GM12892 (cell line): ENCODE measurements at regions not wholly inside any gene's neighbourhood (a gene's known extent, or its start where the extent isn't known, plus 50 kb on each side); places are given as distances from the start of the nearest gene placed in this dataset.

ENCODE experiments used
- DNase-seq: peaks from one replicate; pipeline ENCODE4 v3.0.0; 2011; ENCODE audit not compliant: insufficient read length
- FAIRE-seq: peaks from 2 replicates; lab custom pipeline; 2011; peaks lifted over from hg19 to GRCh38; lab: Jason Lieb, UNC
- POLR2A ChIP-seq: IDR thresholded peaks from 2 replicates; pipeline ENCODE4 v1.6.1; 2011; ENCODE audit warnings: low read depth, low read length, control low read depth
- POLR2AphosphoS5 ChIP-seq: IDR thresholded peaks from 2 replicates; pipeline ENCODE4 v1.6.1; 2011; ENCODE audit warnings: low read depth, low read length, control low read depth
- TAF1 ChIP-seq: IDR thresholded peaks from 2 replicates; pipeline ENCODE4 v1.6.1; 2011; ENCODE audit warnings: low read depth, mild to moderate bottlenecking, control low read depth, low read length, borderline replicate concordance

DNA sequence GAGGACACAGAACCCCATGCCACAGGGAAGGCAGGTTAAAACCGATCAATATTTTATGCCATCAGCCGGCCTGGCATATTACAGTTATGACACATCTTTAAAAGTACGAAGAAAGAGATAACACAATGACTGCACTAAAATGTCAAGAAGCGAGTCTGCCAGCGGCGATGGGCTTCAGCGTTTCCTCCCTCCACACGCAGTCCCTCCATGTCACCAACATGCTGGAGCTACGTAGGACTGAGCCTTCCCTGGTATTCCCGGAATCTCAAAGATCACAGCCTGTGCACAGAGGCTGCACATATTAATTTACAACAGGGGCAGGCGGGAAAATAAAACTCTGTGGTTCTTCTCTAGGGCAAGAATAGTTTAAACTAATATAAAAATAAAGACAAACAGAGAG, 257.7 kb downstream of the IRX1 start:
- FAIRE-seq (no peak), DNase-seq (no peak)
- no peak for TF ChIP-seq POLR2AphosphoS5
- TF ChIP-seq TAF1, result no peak
- TF ChIP-seq POLR2A, result no peak

DNA sequence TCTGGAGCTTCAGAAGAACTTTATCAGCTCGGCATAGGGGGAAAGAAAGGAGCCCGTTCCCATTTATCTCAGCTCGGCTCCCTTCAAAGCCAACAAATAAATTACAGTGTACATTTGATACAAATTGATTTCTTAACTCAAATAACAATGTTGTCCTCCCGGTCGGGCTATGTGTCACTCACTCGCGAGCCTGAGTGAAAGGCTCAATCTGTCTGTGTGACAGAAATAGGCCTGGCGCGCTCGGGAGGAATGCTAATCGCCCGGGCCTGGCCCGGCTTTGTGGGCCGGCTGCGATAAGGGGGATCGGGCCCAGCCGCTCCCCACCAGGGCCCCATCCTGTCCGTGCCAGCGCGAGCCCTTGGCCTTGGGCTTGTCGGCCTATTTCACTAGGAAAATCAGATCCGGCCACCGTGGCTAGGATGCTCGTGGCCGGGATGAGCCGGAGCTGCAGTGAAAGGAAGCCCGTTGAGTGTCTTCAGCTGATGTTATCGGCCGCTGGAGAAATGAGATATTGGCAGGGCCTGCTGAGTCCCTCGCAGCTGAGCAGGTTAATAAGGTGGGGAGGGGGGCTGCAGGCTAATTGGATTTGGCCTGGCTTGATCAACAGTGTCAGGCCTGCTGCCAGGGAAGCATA, 258.7 kb downstream of the IRX1 start:
- TF ChIP-seq TAF1, result no peak
- TF ChIP-seq POLR2A, result no peak
- no peak for TF ChIP-seq POLR2AphosphoS5
- FAIRE-seq (no peak), DNase-seq (no peak)

DNA sequence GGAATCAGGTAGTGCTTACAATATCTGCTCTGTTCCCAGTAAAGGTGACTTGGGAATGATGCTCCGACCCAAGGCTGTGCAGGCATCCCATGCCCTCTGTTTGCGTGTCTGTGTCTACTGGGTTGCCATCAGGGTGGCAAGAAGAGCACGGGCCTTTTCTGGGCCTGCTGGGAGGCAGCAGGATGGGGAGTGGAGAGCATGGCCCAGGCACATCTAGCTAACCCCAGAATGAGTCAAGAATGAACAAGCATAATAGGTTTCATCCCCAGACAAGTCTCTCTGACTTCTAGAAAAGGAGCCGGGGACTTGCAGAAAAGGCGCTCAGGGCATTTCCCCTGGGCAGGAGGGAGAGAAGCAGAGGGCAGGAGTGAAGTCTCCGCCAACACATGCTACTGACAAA, 260.4 kb downstream of the IRX1 start:
- DNase-seq (no peak), FAIRE-seq (no peak)
- no peak for TF ChIP-seq TAF1
- TF ChIP-seq POLR2A, result no peak
- TF ChIP-seq POLR2AphosphoS5, result no peak

DNA sequence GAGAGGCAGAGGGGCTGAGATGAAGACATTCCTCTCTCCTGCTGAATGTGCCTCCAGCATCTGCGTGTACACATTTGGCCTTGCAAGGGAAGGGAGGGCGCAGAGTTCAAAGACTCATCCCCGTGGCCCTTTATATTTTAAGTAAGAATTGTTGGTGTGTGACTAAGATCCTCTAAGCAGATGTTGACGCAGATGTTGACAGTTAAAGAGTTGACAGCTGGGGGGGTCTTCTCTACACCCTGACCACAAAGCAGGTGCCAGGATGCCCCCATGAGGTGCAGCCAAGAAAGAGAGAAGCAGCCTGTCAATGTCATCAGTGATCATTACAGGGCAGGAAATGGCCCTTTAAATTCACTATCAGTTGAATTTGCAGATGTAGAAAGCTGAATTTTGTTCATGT, 262.9 kb downstream of the IRX1 start:
- FAIRE-seq (no peak), DNase-seq (no peak)
- no peak for TF ChIP-seq TAF1
- TF ChIP-seq POLR2A, result no peak
- TF ChIP-seq POLR2AphosphoS5, result no peak

DNA sequence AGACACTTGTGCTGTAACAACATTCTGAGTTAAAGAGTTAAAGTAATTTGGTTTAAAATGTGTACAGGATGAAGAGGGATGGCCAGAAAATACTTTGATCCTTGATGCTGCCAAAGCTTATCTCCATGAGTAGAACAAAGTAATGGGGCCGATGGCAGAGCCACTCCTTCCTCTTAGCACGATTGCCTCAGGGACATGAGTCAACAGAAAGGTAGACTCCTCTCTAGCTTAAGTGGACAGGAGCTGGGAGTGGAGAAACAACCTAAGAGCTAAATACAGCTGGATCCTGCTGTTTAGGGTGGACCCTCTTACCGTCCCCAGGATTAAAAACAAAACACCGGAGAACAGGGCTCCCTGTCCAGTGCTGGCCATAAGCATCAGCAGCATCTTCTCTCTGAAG, 267.3 kb downstream of the IRX1 start:
- no peak for FAIRE-seq
- TF ChIP-seq TAF1, result no peak
- TF ChIP-seq POLR2A, result no peak
- no peak for TF ChIP-seq POLR2AphosphoS5
- no peak for DNase-seq

DNA sequence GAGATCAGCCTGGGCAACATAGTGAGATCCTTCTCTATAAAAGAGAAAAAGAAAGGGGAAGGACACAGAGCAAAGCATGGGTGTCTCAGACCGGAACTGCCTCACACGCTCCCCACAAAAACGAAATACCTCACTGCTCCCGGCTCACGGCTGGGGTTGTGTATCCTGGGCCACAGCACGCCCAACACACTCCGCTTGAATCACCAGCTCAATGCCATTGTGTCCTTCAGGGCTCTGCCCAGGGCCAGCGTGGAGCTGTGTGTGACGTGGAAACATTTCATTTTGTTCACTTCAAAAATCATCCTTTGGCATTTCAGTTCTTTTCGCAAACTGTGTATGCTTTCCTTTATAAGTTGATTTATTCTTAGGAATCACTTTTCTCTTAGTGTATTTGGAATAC, 279.5 kb downstream of the IRX1 start:
- FAIRE-seq (no peak), DNase-seq (no peak)
- TF ChIP-seq POLR2AphosphoS5, result no peak
- no peak for TF ChIP-seq POLR2A
- TF ChIP-seq TAF1, result no peak

DNA sequence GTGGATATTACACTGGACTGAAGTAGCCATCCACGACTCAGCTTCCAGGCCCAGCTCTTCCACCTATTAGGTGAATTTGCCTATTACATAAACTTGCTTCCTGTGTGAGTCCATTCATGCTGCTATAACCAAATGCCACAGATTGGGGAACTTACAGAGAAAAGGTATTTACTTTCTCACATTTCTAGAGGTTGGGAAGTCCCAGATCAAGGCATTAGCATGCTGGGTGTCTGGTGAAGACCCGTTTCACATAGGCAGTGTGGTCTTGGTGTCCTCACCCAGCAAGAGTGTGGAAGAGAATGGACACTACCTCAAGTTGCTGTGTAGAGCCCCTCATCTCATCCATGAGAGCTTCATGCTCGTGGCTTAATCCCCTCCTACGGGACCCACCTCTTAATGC, 282.6 kb downstream of the IRX1 start:
- no peak for FAIRE-seq
- TF ChIP-seq POLR2AphosphoS5 (no peak), POLR2A (no peak)
- no peak for DNase-seq

DNA sequence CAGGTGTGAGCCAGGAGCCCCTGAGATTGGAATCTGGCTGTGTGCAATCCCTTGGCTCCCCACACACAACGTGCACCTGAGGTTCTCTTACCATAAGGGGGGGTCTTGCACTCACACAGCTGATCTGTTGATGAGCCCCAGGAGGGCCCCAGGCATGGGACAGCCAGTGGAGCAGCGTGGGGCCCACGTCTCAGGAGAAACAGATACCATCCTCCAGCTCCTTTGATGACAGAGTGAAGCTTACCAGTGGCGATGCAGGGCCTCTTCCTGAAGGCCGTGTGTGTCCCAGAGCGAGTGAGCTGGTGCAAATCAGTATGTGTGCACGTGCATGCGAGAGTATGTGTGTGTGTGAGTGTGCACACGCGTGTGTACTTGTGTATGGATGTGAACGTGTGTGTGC, 287.4 kb downstream of the IRX1 start:
- FAIRE-seq (no peak), DNase-seq (no peak)
- TF ChIP-seq TAF1 (no peak), POLR2AphosphoS5 (no peak), POLR2A (no peak)

DNA sequence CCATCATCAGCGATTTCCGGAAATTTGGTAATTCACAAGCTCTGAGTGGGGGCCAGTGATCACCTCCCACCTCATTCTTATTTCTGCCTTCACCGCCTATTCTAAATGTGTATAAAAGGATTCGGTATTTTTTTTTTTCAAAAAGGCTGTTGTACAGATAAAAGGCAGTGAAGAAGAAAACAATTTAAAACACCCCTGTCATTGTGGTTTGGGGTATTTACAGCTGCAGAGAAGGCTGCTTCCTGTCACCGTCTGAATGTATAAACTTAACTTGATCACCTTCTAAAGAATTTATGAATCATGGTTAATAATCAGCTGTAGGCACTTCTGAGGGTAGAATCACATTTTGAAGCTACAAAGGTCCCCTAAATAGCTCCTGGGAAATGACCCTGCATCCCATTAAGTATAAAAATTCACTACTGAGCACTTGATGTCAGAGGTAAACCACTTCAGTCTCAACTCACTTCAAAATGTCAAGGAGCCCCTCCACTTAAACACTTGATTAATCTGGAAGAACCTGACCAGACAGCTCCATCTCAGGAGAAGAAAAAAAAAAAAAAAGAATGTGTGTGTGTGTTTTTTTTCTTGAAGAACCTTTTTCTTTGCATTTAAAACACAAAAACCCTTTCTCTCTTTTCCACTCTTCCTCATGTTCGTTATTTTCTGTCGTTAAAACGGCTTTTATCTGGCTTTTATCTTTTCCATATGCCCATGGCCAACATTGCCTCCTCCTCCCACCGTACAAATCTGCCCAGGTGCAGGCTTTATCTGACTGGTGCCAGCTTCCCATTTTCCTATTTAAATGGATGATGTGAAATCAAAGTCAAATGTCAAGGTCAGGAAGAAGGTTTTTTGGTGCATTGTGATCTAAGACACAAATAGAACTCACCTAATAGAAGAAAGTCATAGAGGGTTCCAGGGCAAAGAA, 291.2 kb downstream of the IRX1 start:
- TF ChIP-seq TAF1 (no peak), POLR2A (no peak), POLR2AphosphoS5 (no peak)
- DNase-seq (no peak), FAIRE-seq (no peak)

DNA sequence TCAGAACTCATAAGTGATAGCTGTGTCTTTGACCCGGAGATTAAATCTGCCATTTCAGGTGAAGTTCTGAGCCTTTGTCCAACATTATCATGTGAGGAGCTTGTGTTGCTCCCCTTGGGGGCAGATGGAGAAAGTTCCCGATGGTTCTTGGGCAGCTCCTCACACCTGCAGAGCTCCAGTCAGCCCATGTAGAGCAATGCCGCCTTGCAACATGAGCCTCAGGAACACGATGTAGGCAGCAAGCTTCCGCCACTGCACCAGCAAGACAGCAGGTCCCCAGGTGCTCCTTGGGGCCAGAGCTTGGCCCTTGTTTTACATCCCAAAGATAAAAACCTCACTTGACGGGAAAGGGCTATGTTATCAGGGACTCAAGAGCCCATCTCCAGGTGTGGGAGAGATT, 292.7 kb downstream of the IRX1 start:
- DNase-seq (no peak), FAIRE-seq (no peak)
- TF ChIP-seq POLR2A (no peak), POLR2AphosphoS5 (no peak), TAF1 (no peak)

DNA sequence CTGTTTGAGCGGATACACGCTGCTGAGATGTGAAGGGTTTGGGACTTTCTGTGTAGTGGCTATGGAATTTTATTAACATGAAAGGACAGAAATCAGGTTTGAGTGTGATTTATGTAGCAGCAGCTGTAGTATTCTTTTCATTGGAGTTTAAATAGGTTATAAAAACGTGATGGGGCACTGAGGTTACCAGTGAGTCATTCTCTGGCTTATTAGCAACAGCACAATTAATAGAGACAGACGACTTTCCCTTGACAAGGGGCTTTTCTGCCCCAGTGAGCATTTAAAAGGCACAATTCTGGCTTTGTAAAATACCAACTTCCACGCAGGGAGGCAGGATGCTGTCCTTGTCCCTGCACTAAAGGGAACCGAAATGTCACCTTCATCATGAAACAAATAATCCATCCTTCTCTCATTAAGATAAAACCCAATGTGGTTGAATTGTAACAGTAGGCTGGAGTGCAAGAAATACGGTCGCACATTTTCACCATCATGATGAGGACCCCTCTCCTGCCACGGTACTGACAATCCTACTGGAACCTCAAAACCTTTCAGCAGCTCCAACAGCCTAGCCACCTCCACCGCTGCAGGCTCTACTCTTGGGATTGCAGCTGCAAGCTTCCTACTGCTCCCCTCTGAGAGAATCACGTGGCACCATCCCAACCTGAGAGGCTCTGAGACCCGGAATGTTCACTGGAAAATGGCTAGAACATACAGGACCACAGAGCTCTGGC, 293.9 kb downstream of the IRX1 start:
- TF ChIP-seq TAF1 (no peak), POLR2AphosphoS5 (no peak), POLR2A (no peak)
- DNase-seq (no peak), FAIRE-seq (no peak)

DNA sequence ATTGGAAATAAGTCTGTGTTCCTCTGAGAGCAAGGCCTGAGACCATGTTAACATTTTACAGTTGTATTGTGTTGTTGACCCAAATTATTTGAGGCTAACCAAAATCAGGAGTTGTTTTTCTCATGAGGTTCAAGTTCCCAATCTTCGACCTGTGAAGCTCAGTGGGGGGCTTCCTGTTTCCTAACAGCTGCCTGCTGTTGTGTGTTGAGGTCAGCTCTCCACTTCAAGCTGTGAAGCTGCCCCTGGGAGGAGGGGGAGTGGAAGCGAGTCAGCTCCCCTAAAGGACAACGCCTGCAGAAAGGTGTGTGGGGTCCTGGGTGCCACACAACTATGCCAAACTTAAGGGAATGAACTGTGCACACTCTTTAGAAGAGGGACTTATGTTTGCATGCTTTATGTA, 295.5 kb downstream of the IRX1 start:
- TF ChIP-seq TAF1 (no peak), POLR2A (no peak), POLR2AphosphoS5 (no peak)
- no peak for FAIRE-seq

More for the DNA sequence above, 295.5 kb downstream of the IRX1 start:
- no peak for DNase-seq
